ENCODE measurements at regions not wholly inside any gene's neighbourhood (a gene's known extent, or its start where the extent isn't known, plus 50 kb on each side); places are given as distances from the start of the nearest gene placed in this dataset.
"Not testable (repeated sequence)": the region's sequence is repeated elsewhere in the genome, so short reads cannot be mapped to it uniquely, and the experiment has no call there.

GRCh38 chr5:157941616-157942015 lies 82.7 kb upstream of the CLINT1 start:
- TF ChIP-seq CTCF (IDR thresholded peaks at IDR 0.05; ENCODE audit: insufficient read depth, low read length, missing control alignments) = no peak
- ChIA-PET CTCF (no interaction called here), POLR2A (no interaction called here)
- no peak for DNase-seq (ENCODE audit: low read depth, low spot score)
- no peak overlapping the region for H3K4me3 ChIP-seq (ENCODE audit: low read depth, low read length)

DNA sequence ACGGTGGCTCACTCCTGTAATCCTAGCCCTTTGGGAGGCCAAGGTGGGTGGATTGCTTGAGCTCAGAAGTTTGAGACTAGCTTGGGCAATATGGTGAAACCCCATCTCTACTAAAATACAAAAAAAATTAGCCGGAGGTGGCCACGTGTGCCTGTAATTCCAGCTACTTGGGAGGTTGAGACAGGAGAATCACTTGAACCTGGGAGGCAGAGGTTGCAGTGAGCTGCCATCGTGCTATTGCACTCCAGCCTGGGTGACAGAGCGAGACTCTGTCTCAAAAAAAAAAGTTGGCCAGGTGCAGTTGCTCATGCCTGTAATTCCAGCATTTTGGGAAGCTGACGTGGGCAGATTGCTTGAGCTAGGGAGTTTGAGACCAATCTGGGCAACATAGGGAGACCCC lies 79.2 kb upstream of the CLINT1 start:
- POLR2A ChIA-PET; H3K4me3 ChIP-seq (ENCODE audit: low read depth, low read length); DNase-seq (ENCODE audit: low read depth, low spot score): not testable (repeated sequence)
- CTCF ChIA-PET = interaction anchor here (0.9 to 3.6 kb wide), 4 partner anchors 11 to 176 kb away, joined by 3 to 26 read pairs (median 4); no protein-coding TSS in a partner anchor

GRCh38 chr5:157936776-157937501 lies 78.0 kb upstream of the CLINT1 start:
- CTCF ChIA-PET = interaction anchor here (0.6 to 3.6 kb wide), 3 partner anchors 12 to 175 kb away, joined by 3 to 26 read pairs (median 5); no protein-coding TSS in a partner anchor
- POLR2A ChIA-PET; H3K4me3 ChIP-seq (ENCODE audit: low read depth, low read length); DNase-seq (ENCODE audit: low read depth, low spot score): not testable (repeated sequence)

GRCh38 chr5:157934600-157934999 lies 75.7 kb upstream of the CLINT1 start:
- POLR2A ChIA-PET = no interaction called here
- DNase-seq (ENCODE audit: low read depth, low spot score) = no peak
- no peak for TF ChIP-seq CTCF (IDR thresholded peaks at IDR 0.05; ENCODE audit: insufficient read depth, low read length, missing control alignments)
- CTCF ChIA-PET = interaction anchor here (1.2 to 3.2 kb wide), 2 partner anchors 14 to 32 kb away, joined by 3 to 12 read pairs; no protein-coding TSS in a partner anchor
- H3K4me3 ChIP-seq (ENCODE audit: low read depth, low read length) = no peak overlapping the region

- CTCF ChIA-PET = interaction anchor here (0.9 to 3.2 kb wide), 4 partner anchors 9 to 16 kb away, joined by 3 to 12 read pairs (median 6); no protein-coding TSS in a partner anchor
- POLR2A ChIA-PET = no interaction called here
- no peak for TF ChIP-seq CTCF (IDR thresholded peaks at IDR 0.05; ENCODE audit: insufficient read depth, low read length, missing control alignments)
- no peak overlapping the region for H3K4me3 ChIP-seq (ENCODE audit: low read depth, low read length)
- no peak for DNase-seq (ENCODE audit: low read depth, low spot score)
Observed at GRCh38 chr5:157933005-157933404, 74.1 kb upstream of the CLINT1 start.

DNA sequence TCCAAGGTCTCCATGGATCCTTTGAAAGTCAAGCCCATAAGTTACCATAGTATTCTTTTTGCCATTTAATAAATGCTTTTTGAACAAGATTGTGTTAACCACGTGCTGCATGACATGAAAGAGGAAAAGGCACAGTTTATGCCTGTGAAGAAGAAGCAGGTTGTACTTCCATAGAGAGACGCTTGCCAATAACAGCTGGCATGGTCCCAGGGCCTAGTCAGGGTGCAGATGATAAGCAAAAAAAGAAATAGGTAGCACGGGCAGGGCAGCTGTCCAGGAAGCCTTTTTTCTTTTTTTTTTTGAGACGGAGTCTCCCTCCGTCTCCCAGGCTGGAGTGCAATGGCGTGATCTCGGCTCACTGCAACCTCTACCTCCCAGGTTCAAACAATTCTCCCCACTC lies 71.8 kb upstream of the CLINT1 start:
- TF ChIP-seq CTCF (IDR thresholded peaks at IDR 0.05; ENCODE audit: insufficient read depth, low read length, missing control alignments) = no peak
- ChIA-PET CTCF (interaction anchor here (1.6 kb wide), 1 partner anchor 18 kb away, joined by 7 read pairs; no protein-coding TSS in a partner anchor), POLR2A (no interaction called here)
- DNase-seq (ENCODE audit: low read depth, low spot score) = no peak
- no peak overlapping the region for H3K4me3 ChIP-seq (ENCODE audit: low read depth, low read length)

GRCh38 chr5:157926977-157927376 lies 68.0 kb upstream of the CLINT1 start:
- CTCF ChIA-PET = interaction anchor here (0.8 kb wide), 2 partner anchors 11 to 22 kb away, joined by 3 read pairs; no protein-coding TSS in a partner anchor
- DNase-seq (ENCODE audit: low read depth, low spot score) = no peak
- H3K4me3 ChIP-seq (ENCODE audit: low read depth, low read length) = no peak overlapping the region
- TF ChIP-seq CTCF (IDR thresholded peaks at IDR 0.05; ENCODE audit: insufficient read depth, low read length, missing control alignments) = no peak
- POLR2A ChIA-PET = no interaction called here
